OCI-LY1 (cell line): ENCODE measurements at regions not wholly inside any gene's neighbourhood (a gene's known extent, or its start where the extent isn't known, plus 50 kb on each side); places are given as distances from the start of the nearest gene placed in this dataset.

Experiments used
- CTCF ChIP-seq: fragments of 200-600 bp; sonication (generic), shearing (Covaris generic); IDR thresholded peaks from 2 replicates; pipeline ENCODE4 v1.5.1; 2017; ENCODE audit warnings: mild to moderate bottlenecking, antibody characterized with exemption, low read length, moderate library complexity, mixed read lengths
- EZH2 ChIP-seq: fragments of 200-600 bp; sonication (generic), shearing (Covaris generic); IDR thresholded peaks from 2 replicates; pipeline ENCODE4 v1.8.0; 2017; ENCODE audit warnings: borderline replicate concordance, mixed run types, mild to moderate bottlenecking, antibody characterized with exemption, low read length, moderate library complexity, mixed read lengths

GRCh38 chr18:78458356-78458755 lies 521.3 kb upstream of the SALL3 start:
- TF ChIP-seq CTCF, result no peak
- TF ChIP-seq EZH2, result no peak
